Activated naive CD4-positive, alpha-beta T cell treated with anti-CD3 and anti-CD28 coated beads, Interleukin-2, amount 10 ng/mL, durations not matched to agents 7 days and 5 days (primary cell): ENCODE measurements at regions not wholly inside any gene's neighbourhood (a gene's known extent, or its start where the extent isn't known, plus 50 kb on each side); places are given as distances from the start of the nearest gene placed in this dataset.
"Not testable (repeated sequence)": the region's sequence is repeated elsewhere in the genome, so short reads cannot be mapped to it uniquely, and the experiment has no call there.

ENCODE experiments used
- CTCF ChIA-PET: fragments of 350-600 bp; sonication (Branson Sonifier 250); formaldehyde crosslinking; loops from one replicate; lab custom pipeline; 2021; ENCODE audit warnings: antibody characterized with exemption; lab: Charles Lee
- DNase-seq: peaks from one replicate; pipeline ENCODE4 v3.0.0-alpha.2; 2020
- H3K27ac Mint-ChIP-seq: one replicate; pipeline ENCODE4 v1.8.0; 2021; ENCODE audit warnings: mild to moderate bottlenecking, moderate library complexity, mixed read lengths
- H3K27me3 Mint-ChIP-seq: one replicate; pipeline ENCODE4 v1.8.0; 2021; ENCODE audit warnings: mild to moderate bottlenecking, mixed read lengths
- H3K36me3 Mint-ChIP-seq: one replicate; pipeline ENCODE4 v1.8.0; 2021; ENCODE audit warnings: mixed read lengths
- H3K4me1 Mint-ChIP-seq: one replicate; pipeline ENCODE4 v1.8.0; 2021; ENCODE audit warnings: mixed read lengths
- H3K4me3 Mint-ChIP-seq: one replicate; pipeline ENCODE4 v1.8.0; 2021; ENCODE audit warnings: mild to moderate bottlenecking, moderate library complexity, mixed read lengths
- H3K9me3 Mint-ChIP-seq: one replicate; pipeline ENCODE4 v1.8.0; 2021; ENCODE audit warnings: mixed read lengths

- Mint-ChIP-seq H3K27me3 (peaks cover 3% of the 10 kb centered on the region), H3K9me3 (no peaks in the 10 kb centered on the region), H3K36me3 (no peaks in the 10 kb centered on the region), H3K27ac (no peak overlapping the region), H3K4me1 (no peaks in the 10 kb centered on the region), H3K4me3 (no peak overlapping the region)
- no peak for DNase-seq
- CTCF ChIA-PET = no interaction called here
Observed at GRCh38 chr1:4066860-4067599, 167.0 kb upstream of the C1orf174 start.

- DNase-seq = no peak
- CTCF ChIA-PET = no interaction called here
- Mint-ChIP-seq H3K4me1 (no peaks in the 10 kb centered on the region), H3K27ac (no peak overlapping the region), H3K9me3 (no peaks in the 10 kb centered on the region), H3K4me3 (no peak overlapping the region), H3K27me3 (peaks cover 7% of the 10 kb centered on the region), H3K36me3 (no peaks in the 10 kb centered on the region)
Observed at GRCh38 chr1:4068076-4068475, 168.0 kb upstream of the C1orf174 start.

GRCh38 chr1:4071653-4072052 lies 171.6 kb upstream of the C1orf174 start:
- no peaks in the 10 kb centered on the region for H3K4me1 Mint-ChIP-seq
- H3K27ac Mint-ChIP-seq = no peak overlapping the region
- H3K9me3 Mint-ChIP-seq = no peaks in the 10 kb centered on the region
- H3K27me3 Mint-ChIP-seq = peaks cover 10% of the 10 kb centered on the region
- no peak for DNase-seq
- no peaks in the 10 kb centered on the region for H3K36me3 Mint-ChIP-seq
- no peak overlapping the region for H3K4me3 Mint-ChIP-seq
- CTCF ChIA-PET = no interaction called here

DNA sequence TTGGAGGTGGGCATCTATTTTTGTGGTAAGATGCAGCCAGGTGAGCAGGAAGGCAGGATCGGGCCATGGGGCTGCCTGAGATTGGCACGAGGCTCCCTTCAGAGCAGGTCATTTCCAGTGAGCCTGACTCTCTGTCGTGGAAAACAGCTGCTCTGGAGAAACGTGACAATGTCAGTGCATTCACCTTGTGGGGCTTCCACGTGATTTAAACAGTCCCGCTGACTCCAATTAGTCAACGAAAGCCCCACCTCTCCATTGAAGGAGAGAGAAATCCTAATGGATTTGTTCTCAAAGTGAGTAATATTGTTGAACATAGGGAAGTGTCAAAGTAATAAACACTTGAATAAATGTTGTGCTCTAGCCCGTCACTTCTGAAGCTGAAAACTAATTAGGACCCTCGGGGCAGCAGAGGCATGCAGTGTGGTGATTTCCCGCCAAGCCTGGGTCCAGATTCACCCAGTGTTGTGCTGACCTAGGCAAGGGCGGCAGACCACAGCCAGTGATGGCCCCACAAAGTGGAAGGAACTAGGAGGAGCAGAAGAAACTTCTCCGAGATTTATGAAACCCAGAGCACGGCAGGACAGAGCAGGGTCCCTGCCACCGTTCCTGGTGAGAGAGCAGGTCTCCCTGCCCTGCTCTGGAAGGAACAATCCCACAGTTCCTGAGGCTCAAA lies 172.5 kb upstream of the C1orf174 start:
- H3K9me3 Mint-ChIP-seq = no peaks in the 10 kb centered on the region
- H3K27ac Mint-ChIP-seq = no peak overlapping the region
- H3K4me1 Mint-ChIP-seq = no peaks in the 10 kb centered on the region
- H3K36me3 Mint-ChIP-seq = no peaks in the 10 kb centered on the region
- H3K27me3 Mint-ChIP-seq = peaks cover 10% of the 10 kb centered on the region
- CTCF ChIA-PET = no interaction called here
- no peak overlapping the region for H3K4me3 Mint-ChIP-seq
- DNase-seq = no peak

DNA sequence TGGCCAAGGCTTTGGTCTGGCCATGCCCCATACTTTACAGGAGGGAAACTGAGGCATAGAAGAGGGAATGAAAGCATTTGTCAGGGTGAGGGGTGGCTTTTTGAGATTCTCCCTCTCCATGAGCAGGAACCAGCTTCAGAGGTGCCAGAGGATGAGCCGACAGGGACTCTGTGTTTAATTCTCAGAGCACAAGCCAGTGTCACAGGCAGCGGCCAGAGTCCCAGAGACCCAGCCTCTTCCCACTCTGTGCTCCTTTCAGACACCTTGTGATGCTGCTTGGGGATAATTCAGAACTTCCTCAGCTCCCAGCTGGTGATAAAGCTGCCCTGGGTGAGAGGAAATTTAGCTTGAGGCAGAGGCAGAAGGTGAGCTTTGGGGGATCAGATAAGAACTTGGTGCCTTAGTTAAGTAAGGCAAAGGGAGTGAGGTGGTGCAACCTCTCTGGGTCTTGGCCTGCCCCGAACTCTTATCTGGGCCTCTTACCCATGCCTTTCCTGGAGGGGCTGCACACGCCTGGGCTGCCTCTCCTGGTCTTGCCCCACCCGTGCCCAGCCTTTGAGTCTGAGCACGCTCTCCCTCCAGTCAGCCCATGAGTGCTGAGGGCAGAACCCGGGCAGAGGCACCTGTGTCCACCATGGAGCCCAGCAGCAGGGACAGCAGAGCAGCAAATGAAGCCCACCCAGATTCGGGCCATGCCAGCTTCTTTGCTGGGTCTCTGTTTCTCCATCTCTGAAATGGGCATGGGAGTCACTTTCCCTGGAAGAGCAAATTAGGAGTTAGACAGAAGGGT lies 175.6 kb upstream of the C1orf174 start:
- no peak overlapping the region for H3K4me3 Mint-ChIP-seq
- peaks cover 10% of the 10 kb centered on the region for H3K27me3 Mint-ChIP-seq
- no peak overlapping the region for H3K27ac Mint-ChIP-seq
- no peaks in the 10 kb centered on the region for H3K36me3 Mint-ChIP-seq
- CTCF ChIA-PET = no interaction called here
- H3K4me1 Mint-ChIP-seq = no peaks in the 10 kb centered on the region
- DNase-seq = no peak
- H3K9me3 Mint-ChIP-seq = peaks cover 2% of the 10 kb centered on the region

GRCh38 chr1:4076346-4076745 lies 176.3 kb upstream of the C1orf174 start:
- no peak for DNase-seq
- Mint-ChIP-seq H3K9me3 (peaks cover 4% of the 10 kb centered on the region), H3K27ac (no peak overlapping the region), H3K27me3 (peaks cover 10% of the 10 kb centered on the region), H3K36me3 (no peaks in the 10 kb centered on the region), H3K4me1 (no peaks in the 10 kb centered on the region), H3K4me3 (no peak overlapping the region)
- CTCF ChIA-PET = no interaction called here

DNA sequence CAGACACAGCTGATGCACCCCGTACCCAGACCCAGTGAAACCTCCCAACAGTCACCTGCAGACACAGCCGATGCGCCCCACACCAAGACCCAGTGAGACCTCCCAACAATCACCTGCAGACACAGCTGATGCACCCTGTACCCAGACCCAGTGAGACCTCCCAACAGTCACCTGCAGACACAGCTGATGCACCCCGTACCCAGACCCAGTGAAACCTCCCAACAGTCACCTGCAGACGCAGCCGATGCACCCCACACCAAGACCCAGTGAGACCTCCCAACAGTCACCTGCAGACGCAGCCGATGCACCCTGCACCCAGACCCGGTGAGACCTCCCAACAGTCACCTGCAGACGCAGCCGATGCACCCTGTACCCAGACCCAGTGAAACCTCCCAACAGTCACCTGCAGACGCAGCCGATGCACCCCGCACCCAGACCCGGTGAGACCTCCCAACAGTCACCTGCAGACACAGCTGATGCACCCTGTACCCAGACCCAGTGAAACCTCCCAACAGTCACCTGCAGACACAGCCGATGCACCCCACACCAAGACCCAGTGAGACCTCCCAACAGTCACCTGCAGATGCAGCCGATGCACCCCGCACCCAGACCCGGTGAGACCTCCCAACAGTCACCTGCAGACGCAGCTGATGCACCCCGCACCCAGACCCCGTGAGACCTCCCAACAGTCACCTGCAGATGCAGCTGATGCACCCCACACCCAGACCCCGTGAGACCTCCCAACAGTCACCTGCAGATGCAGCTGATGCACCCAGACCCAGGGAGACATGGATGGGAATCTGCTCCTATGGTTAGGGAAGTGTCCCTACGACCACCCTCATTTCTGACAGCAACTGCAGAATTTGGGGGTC lies 178.3 kb upstream of the C1orf174 start:
- H3K36me3 Mint-ChIP-seq, H3K27me3 Mint-ChIP-seq: not testable (repeated sequence)

GRCh38 chr1:4079815-4080214 lies 179.7 kb upstream of the C1orf174 start:
- H3K27ac Mint-ChIP-seq = no peak overlapping the region
- peaks cover 4% of the 10 kb centered on the region for H3K9me3 Mint-ChIP-seq
- DNase-seq = no peak
- H3K36me3 Mint-ChIP-seq = no peaks in the 10 kb centered on the region
- CTCF ChIA-PET = no interaction called here
- H3K27me3 Mint-ChIP-seq = no peaks in the 10 kb centered on the region
- no peak overlapping the region for H3K4me3 Mint-ChIP-seq
- H3K4me1 Mint-ChIP-seq = no peaks in the 10 kb centered on the region

More for the DNA sequence above, 178.3 kb upstream of the C1orf174 start:
- H3K9me3 Mint-ChIP-seq, DNase-seq, H3K4me1 Mint-ChIP-seq, H3K4me3 Mint-ChIP-seq, CTCF ChIA-PET, H3K27ac Mint-ChIP-seq: not testable (repeated sequence)

DNA sequence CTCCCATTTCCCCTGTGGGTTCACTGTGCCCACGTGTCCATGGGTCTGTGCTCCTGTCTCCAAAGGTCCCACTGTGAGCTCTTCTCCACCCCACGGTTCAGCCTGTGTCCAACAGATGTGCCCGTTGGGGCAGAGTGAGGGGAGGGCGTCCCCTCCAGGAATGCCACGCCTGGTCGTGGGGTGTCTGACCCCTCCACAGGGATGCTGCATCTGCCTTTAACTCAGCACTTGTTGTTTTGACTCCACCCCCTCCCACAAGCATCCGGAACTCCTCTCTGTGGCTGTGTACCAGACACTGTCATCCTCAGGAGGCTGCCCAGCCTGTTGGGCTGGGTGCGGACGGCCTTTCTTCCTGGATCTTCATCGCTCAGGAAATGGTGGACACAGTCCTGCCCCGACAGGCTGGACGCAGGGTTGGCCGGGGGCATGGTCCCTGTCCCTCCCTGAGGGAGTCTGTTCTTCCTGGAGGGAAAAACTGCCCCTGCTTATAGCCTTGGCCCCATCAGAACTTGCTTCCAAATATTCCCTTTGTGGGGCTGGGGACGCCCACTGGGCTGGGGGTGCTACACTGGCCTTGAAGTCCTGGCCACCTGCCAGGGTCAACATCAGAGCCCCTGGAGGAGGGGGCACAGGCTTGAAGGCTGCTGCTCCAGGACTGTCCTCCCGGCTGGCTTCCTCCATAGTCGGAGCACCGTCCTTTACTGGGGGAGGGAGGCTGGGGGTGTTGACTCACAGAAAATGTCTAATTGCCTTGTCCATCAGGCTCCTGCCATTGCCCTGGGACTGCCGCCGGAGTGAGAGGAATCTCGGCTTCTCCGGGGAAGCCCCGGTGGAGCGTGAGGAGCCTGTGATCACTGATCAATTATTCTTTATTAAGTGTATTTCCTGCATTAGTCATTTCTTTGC lies 182.0 kb upstream of the C1orf174 start:
- no peaks in the 10 kb centered on the region for H3K36me3 Mint-ChIP-seq
- H3K4me1 Mint-ChIP-seq = no peaks in the 10 kb centered on the region
- H3K27me3 Mint-ChIP-seq = no peaks in the 10 kb centered on the region
- DNase-seq = no peak
- H3K4me3 Mint-ChIP-seq = no peak overlapping the region
- no peak overlapping the region for H3K27ac Mint-ChIP-seq
- peaks cover 4% of the 10 kb centered on the region for H3K9me3 Mint-ChIP-seq
- CTCF ChIA-PET = interaction anchor here (0.6 kb wide), 1 partner anchor 437 kb away, joined by 3 read pairs; no protein-coding TSS in a partner anchor

DNA sequence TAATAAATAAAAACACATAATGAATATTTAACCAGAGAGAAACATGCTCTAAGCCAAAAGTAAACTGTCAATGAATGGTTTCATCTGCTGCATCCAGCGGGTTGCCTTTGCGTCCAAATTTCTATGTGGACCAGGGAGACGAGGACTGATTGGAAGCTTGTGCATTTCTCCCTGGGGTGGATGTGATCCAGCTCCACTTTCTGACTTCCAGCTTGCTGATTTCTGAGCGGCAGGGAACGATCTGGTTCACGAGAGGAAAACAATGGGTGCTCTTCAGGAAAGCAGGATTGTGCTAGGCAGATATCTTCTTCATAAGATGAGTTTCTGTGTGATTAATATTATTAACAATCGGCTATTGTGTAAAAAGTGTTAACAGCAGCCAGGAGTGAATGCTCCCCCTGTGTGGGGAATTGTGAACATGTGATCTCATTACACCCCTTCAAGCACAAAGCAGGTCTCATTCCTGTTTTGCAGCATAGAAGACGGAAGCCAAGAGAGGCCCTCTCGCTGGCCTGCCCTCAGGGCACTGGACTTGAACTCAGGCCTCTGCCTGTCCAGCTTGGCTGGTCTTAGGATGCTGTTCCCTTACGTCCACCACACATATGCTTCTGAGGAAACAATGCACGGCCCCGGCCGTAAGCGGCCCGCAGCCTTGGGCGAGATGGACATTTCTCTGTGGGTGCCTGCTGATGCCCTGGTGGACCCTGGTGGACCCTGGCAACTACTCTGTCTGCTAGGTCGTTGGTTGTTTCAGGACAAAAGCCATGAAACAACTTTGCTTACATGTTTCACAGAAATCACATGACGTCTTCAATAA lies 183.4 kb upstream of the C1orf174 start:
- peaks cover 4% of the 10 kb centered on the region for H3K9me3 Mint-ChIP-seq
- H3K36me3 Mint-ChIP-seq = no peaks in the 10 kb centered on the region
- no peak overlapping the region for H3K4me3 Mint-ChIP-seq
- no peak overlapping the region for H3K27ac Mint-ChIP-seq
- no peaks in the 10 kb centered on the region for H3K27me3 Mint-ChIP-seq
- CTCF ChIA-PET = no interaction called here
- no peaks in the 10 kb centered on the region for H3K4me1 Mint-ChIP-seq
- no peak for DNase-seq

DNA sequence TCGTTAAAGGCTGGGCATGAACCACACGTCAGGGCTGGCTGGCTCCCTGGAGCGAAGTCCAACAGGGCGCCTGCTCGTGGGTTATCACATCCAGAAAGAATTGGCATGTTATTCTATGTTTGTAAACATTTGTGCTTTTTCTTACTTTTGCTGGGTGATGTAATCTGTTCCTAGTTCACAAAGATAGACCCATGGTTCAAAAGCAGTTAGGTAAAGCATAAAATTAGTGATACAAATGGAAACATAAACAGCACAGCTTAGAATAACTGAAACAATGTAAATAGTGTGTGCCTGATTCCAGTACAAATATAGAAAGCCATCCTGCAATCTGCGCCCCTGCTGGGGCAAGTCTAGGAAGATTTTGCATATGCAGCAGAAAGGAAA lies 184.0 kb upstream of the C1orf174 start:
- no peak for DNase-seq
- no peaks in the 10 kb centered on the region for H3K36me3 Mint-ChIP-seq
- no peak overlapping the region for H3K4me3 Mint-ChIP-seq
- peaks cover 4% of the 10 kb centered on the region for H3K9me3 Mint-ChIP-seq
- no peak overlapping the region for H3K27ac Mint-ChIP-seq
- H3K27me3 Mint-ChIP-seq = no peaks in the 10 kb centered on the region
- CTCF ChIA-PET = no interaction called here
- H3K4me1 Mint-ChIP-seq = no peaks in the 10 kb centered on the region

DNA sequence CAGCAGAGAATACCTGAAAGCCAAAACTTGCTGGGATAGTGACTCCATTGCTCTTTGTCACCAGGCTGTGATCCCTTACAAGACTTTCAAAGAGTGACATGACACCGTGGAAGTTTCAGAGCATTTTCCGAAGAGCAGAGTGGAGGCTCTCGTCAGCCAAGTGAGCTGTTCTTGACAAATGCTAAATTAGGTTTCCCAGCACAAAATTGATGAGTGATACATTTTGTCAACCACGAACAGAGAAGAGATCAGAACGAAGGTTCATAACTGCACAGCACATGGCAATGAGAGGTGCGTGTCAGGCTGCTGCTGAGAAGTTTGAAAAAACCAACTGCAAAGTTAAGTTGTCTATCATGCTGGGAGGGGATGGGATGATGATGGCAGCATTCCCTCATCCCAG lies 184.4 kb upstream of the C1orf174 start:
- CTCF ChIA-PET = no interaction called here
- DNase-seq = no peak
- Mint-ChIP-seq H3K36me3 (no peaks in the 10 kb centered on the region), H3K4me1 (no peaks in the 10 kb centered on the region), H3K4me3 (no peak overlapping the region), H3K27me3 (no peaks in the 10 kb centered on the region), H3K9me3 (peaks cover 4% of the 10 kb centered on the region), H3K27ac (no peak overlapping the region)
